Activated naive CD4-positive, alpha-beta T cell treated with anti-CD3 and anti-CD28 coated beads, Interleukin-2, amount 50 U/mL, for 24 hours (primary cell): ENCODE measurements at regions not wholly inside any gene's neighbourhood (a gene's known extent, or its start where the extent isn't known, plus 50 kb on each side); places are given as distances from the start of the nearest gene placed in this dataset.

Experiments
- H3K27ac Mint-ChIP-seq: one replicate; pipeline ENCODE4 v1.8.0; 2021; ENCODE audit warnings: mild to moderate bottlenecking, mixed read lengths
- H3K27me3 Mint-ChIP-seq: one replicate; pipeline ENCODE4 v1.8.0; 2021; ENCODE audit warnings: mixed read lengths
- H3K36me3 Mint-ChIP-seq: one replicate; pipeline ENCODE4 v1.8.0; 2021; ENCODE audit warnings: mixed read lengths
- H3K4me1 Mint-ChIP-seq: one replicate; pipeline ENCODE4 v1.8.0; 2021; ENCODE audit warnings: mixed read lengths
- H3K4me3 Mint-ChIP-seq: one replicate; pipeline ENCODE4 v1.8.0; 2021; ENCODE audit warnings: mild to moderate bottlenecking, mixed read lengths
- H3K9me3 Mint-ChIP-seq: one replicate; pipeline ENCODE4 v1.8.0; 2021; ENCODE audit warnings: mixed read lengths

- no peaks in the 10 kb centered on the region for H3K4me1 Mint-ChIP-seq
- H3K4me3 Mint-ChIP-seq = no peak overlapping the region
- no peak overlapping the region for H3K27ac Mint-ChIP-seq
- H3K36me3 Mint-ChIP-seq = no peaks in the 10 kb centered on the region
- H3K9me3 Mint-ChIP-seq = no peaks in the 10 kb centered on the region
- H3K27me3 Mint-ChIP-seq = peaks cover 3% of the 10 kb centered on the region
These were observed 109.5 kb upstream of the NFIA start for GRCh38 chr1:60972841-60973364.

GRCh38 chr1:60971330-60971729 lies 111.0 kb upstream of the NFIA start:
- H3K36me3 Mint-ChIP-seq = peaks cover 3% of the 10 kb centered on the region
- peaks cover 4% of the 10 kb centered on the region for H3K27me3 Mint-ChIP-seq
- no peaks in the 10 kb centered on the region for H3K4me1 Mint-ChIP-seq
- peaks cover 12% of the 10 kb centered on the region for H3K9me3 Mint-ChIP-seq
- no peak overlapping the region for H3K27ac Mint-ChIP-seq
- H3K4me3 Mint-ChIP-seq = no peak overlapping the region

- Mint-ChIP-seq H3K36me3 (peaks cover 3% of the 10 kb centered on the region), H3K27ac (no peak overlapping the region), H3K4me3 (no peak overlapping the region), H3K4me1 (no peaks in the 10 kb centered on the region), H3K9me3 (peaks cover 12% of the 10 kb centered on the region), H3K27me3 (peaks cover 4% of the 10 kb centered on the region)
These were observed 112.3 kb upstream of the NFIA start for GRCh38 chr1:60969971-60970509.

- Mint-ChIP-seq H3K27me3 (peaks cover 10% of the 10 kb centered on the region), H3K4me3 (no peak overlapping the region), H3K27ac (no peak overlapping the region), H3K9me3 (peaks cover 12% of the 10 kb centered on the region), H3K36me3 (peaks cover 3% of the 10 kb centered on the region), H3K4me1 (no peaks in the 10 kb centered on the region)
These were observed 117.0 kb upstream of the NFIA start for GRCh38 chr1:60965280-60965854.

GRCh38 chr1:60963167-60963940 lies 119.0 kb upstream of the NFIA start:
- Mint-ChIP-seq H3K27ac (no peak overlapping the region), H3K27me3 (peaks cover 9% of the 10 kb centered on the region), H3K9me3 (peaks cover 12% of the 10 kb centered on the region), H3K4me1 (no peaks in the 10 kb centered on the region), H3K4me3 (no peak overlapping the region), H3K36me3 (peaks cover 3% of the 10 kb centered on the region)

- H3K9me3 Mint-ChIP-seq = no peaks in the 10 kb centered on the region
- H3K27me3 Mint-ChIP-seq = peaks cover 10% of the 10 kb centered on the region
- H3K36me3 Mint-ChIP-seq = no peaks in the 10 kb centered on the region
- H3K4me1 Mint-ChIP-seq = no peaks in the 10 kb centered on the region
- H3K27ac Mint-ChIP-seq = no peak overlapping the region
- no peak overlapping the region for H3K4me3 Mint-ChIP-seq
These were observed 121.4 kb upstream of the NFIA start for GRCh38 chr1:60960891-60961461.

- Mint-ChIP-seq H3K9me3 (no peaks in the 10 kb centered on the region), H3K4me3 (no peak overlapping the region), H3K27ac (no peak overlapping the region), H3K4me1 (no peaks in the 10 kb centered on the region), H3K36me3 (no peaks in the 10 kb centered on the region), H3K27me3 (peaks cover 10% of the 10 kb centered on the region)
These were observed 122.7 kb upstream of the NFIA start for GRCh38 chr1:60959701-60960100.

- peaks cover 6% of the 10 kb centered on the region for H3K27me3 Mint-ChIP-seq
- no peak overlapping the region for H3K27ac Mint-ChIP-seq
- no peaks in the 10 kb centered on the region for H3K9me3 Mint-ChIP-seq
- no peaks in the 10 kb centered on the region for H3K36me3 Mint-ChIP-seq
- H3K4me1 Mint-ChIP-seq = no peaks in the 10 kb centered on the region
- no peak overlapping the region for H3K4me3 Mint-ChIP-seq
These were observed 124.4 kb upstream of the NFIA start for GRCh38 chr1:60958001-60958400.

- Mint-ChIP-seq H3K27ac (no peak overlapping the region), H3K4me3 (no peak overlapping the region), H3K27me3 (peaks cover 5% of the 10 kb centered on the region), H3K9me3 (no peaks in the 10 kb centered on the region), H3K4me1 (no peaks in the 10 kb centered on the region), H3K36me3 (no peaks in the 10 kb centered on the region)
These were observed 125.8 kb upstream of the NFIA start for GRCh38 chr1:60956520-60956919.

GRCh38 chr1:60952612-60953111 lies 129.7 kb upstream of the NFIA start:
- H3K36me3 Mint-ChIP-seq = no peaks in the 10 kb centered on the region
- H3K4me1 Mint-ChIP-seq = no peaks in the 10 kb centered on the region
- no peaks in the 10 kb centered on the region for H3K9me3 Mint-ChIP-seq
- H3K4me3 Mint-ChIP-seq = no peak overlapping the region
- H3K27me3 Mint-ChIP-seq = peaks cover 12% of the 10 kb centered on the region
- no peak overlapping the region for H3K27ac Mint-ChIP-seq

- H3K4me3 Mint-ChIP-seq = no peak overlapping the region
- H3K27ac Mint-ChIP-seq = no peak overlapping the region
- peaks cover 11% of the 10 kb centered on the region for H3K27me3 Mint-ChIP-seq
- H3K36me3 Mint-ChIP-seq = no peaks in the 10 kb centered on the region
- no peaks in the 10 kb centered on the region for H3K4me1 Mint-ChIP-seq
- H3K9me3 Mint-ChIP-seq = no peaks in the 10 kb centered on the region
These were observed 131.9 kb upstream of the NFIA start for GRCh38 chr1:60950224-60951063.

GRCh38 chr1:60949826-60950197 lies 132.5 kb upstream of the NFIA start:
- no peak overlapping the region for H3K4me3 Mint-ChIP-seq
- H3K27me3 Mint-ChIP-seq = peaks cover 13% of the 10 kb centered on the region
- H3K36me3 Mint-ChIP-seq = no peaks in the 10 kb centered on the region
- no peaks in the 10 kb centered on the region for H3K9me3 Mint-ChIP-seq
- H3K4me1 Mint-ChIP-seq = no peaks in the 10 kb centered on the region
- no peak overlapping the region for H3K27ac Mint-ChIP-seq

- H3K9me3 Mint-ChIP-seq = no peaks in the 10 kb centered on the region
- H3K36me3 Mint-ChIP-seq = no peaks in the 10 kb centered on the region
- peaks cover 14% of the 10 kb centered on the region for H3K27me3 Mint-ChIP-seq
- H3K27ac Mint-ChIP-seq = no peak overlapping the region
- no peaks in the 10 kb centered on the region for H3K4me1 Mint-ChIP-seq
- no peak overlapping the region for H3K4me3 Mint-ChIP-seq
These were observed 133.1 kb upstream of the NFIA start for GRCh38 chr1:60949154-60949825.

GRCh38 chr1:60948486-60948885 lies 133.9 kb upstream of the NFIA start:
- Mint-ChIP-seq H3K4me1 (no peaks in the 10 kb centered on the region), H3K4me3 (no peak overlapping the region), H3K9me3 (no peaks in the 10 kb centered on the region), H3K36me3 (no peaks in the 10 kb centered on the region), H3K27me3 (peaks cover 17% of the 10 kb centered on the region), H3K27ac (no peak overlapping the region)

- H3K27ac Mint-ChIP-seq = no peak overlapping the region
- no peak overlapping the region for H3K4me3 Mint-ChIP-seq
- no peaks in the 10 kb centered on the region for H3K9me3 Mint-ChIP-seq
- H3K27me3 Mint-ChIP-seq = peaks cover 18% of the 10 kb centered on the region
- no peaks in the 10 kb centered on the region for H3K4me1 Mint-ChIP-seq
- H3K36me3 Mint-ChIP-seq = no peaks in the 10 kb centered on the region
These were observed 135.0 kb upstream of the NFIA start for GRCh38 chr1:60947367-60947766.
